ENCODE measurements at regions not wholly inside any gene's neighbourhood (a gene's known extent, or its start where the extent isn't known, plus 50 kb on each side); places are given as distances from the start of the nearest gene placed in this dataset.
"Not testable (repeated sequence)": the region's sequence is repeated elsewhere in the genome, so short reads cannot be mapped to it uniquely, and the experiment has no call there.

DNA sequence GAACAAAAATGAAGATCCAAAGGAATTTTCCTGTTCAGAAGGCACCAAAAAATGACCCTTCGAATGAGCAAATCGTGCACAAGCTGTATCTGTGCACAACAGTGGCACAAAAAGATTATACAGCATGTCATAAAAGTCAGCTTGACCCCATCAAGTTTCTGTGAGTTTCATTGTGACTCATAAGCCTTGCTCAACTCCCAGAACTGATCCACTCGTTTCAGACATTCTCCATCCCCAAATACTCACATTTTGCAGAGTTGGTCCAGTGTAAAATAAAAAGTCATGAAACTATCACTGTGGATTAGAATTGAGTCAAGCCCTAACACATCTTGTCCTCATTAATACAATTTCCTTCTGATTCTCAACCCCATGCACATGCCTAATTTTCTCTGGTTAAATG lies 174.7 kb upstream of the PKN2 start:
- ChIA-PET CTCF (interaction anchor here (1.3 kb wide), 1 partner anchor 19 kb away, joined by 4 read pairs; no protein-coding TSS in a partner anchor), POLR2A (interaction anchor here (0.6 kb wide), 1 partner anchor 25 kb away, joined by 4 read pairs; no protein-coding TSS in a partner anchor)
- Mint-ChIP-seq H3K4me3 (no peak overlapping the region), H3K27me3 (peaks cover 7% of the 10 kb centered on the region), H3K4me1 (no peaks in the 10 kb centered on the region), H3K27ac (no peak overlapping the region), H3K36me3 (ENCODE audit: low read depth) (no peaks in the 10 kb centered on the region), H3K9me3 (ENCODE audit: low read depth) (no peaks in the 10 kb centered on the region)
- DNase-seq (no peak), ATAC-seq (no peak)
- intact Hi-C loops (cut with DNase I, micrococcal nuclease), result no loop called here

DNA sequence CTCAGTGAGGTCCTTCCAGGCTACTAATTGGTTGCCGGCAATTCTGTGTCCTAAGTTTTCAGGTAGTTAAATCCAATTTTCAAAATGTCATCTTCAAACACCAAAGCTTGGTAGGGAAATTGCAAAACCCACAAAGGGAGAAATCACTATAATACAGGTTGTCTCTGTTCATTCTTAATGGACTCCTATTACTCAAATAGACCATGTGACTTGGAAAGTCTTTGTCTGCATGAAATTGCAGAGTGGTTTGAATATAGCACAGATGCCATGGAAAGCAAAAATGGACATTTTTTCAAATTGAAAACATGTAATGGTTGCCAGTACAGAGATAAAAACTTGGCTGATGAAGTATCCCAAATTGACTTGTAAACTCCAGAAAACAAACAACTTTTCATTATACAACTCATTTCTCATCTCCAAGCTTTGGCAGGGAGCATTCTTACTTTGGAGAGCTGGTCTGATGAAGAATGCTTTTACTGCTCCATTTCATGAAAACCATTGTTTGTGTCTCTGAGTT lies 169.5 kb upstream of the PKN2 start:
- no peak for ATAC-seq
- CTCF ChIA-PET, result interaction anchor here (1.5 kb wide), 1 partner anchor 14 kb away, joined by 3 read pairs; no protein-coding TSS in a partner anchor
- POLR2A ChIA-PET, result no interaction called here
- Mint-ChIP-seq H3K4me3 (no peak overlapping the region), H3K27me3 (peaks cover 9% of the 10 kb centered on the region), H3K4me1 (no peaks in the 10 kb centered on the region), H3K36me3 (ENCODE audit: low read depth) (no peaks in the 10 kb centered on the region), H3K27ac (no peak overlapping the region), H3K9me3 (ENCODE audit: low read depth) (no peaks in the 10 kb centered on the region)
- intact Hi-C loops (cut with DNase I, micrococcal nuclease), result no loop called here
- DNase-seq, result no peak

DNA sequence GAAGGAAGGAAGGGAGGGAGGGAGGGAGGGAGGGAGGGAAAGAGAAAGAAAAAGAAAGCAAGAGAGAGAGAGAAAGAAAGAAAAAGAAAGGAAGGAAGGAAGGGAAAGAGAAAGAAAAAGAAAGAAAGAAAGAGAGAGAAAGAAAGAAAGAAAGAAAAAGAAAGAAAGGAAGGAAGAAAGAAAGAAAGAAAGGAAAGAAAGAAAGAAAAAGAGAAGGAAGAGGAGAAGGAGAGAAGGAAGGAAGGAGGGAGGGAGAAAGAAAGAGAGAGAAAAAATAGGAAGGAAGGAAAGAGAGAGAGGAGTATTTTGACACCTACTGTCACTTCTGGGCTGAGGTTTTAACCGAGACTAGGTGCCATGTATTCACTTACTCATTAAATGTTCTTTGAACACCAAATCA lies 166.6 kb upstream of the PKN2 start:
- POLR2A ChIA-PET; ATAC-seq; H3K27me3 Mint-ChIP-seq; DNase-seq; H3K36me3 Mint-ChIP-seq (ENCODE audit: low read depth); intact Hi-C loops (cut with DNase I, micrococcal nuclease); H3K9me3 Mint-ChIP-seq (ENCODE audit: low read depth); CTCF ChIA-PET; H3K27ac Mint-ChIP-seq; H3K4me3 Mint-ChIP-seq; H3K4me1 Mint-ChIP-seq: not testable (repeated sequence)

DNA sequence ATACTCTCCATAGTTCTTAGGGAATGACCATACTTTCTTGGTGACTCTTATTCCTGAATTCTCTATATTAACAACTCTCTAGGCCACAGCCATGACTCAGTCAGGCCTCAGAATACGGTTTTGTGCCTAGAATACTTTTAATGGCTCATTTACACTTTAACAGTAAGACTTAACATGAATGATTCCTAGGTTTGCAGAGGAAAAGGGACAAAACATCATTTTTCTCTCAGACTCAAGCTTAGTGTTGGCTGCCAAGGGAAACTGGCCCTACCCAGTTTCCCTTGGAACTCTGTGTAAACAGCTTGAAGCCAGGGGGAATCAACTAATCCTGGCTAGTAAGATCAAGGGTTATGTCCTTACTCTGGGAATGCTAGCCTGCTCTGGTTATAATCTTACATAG lies 164.9 kb upstream of the PKN2 start:
- ChIA-PET POLR2A (no interaction called here), CTCF (interaction anchor here (0.7 kb wide), 1 partner anchor 343 kb away, joined by 3 read pairs; no protein-coding TSS in a partner anchor)
- H3K4me3 Mint-ChIP-seq, result no peak overlapping the region
- DNase-seq (no peak), ATAC-seq (no peak)
- no peaks in the 10 kb centered on the region for H3K4me1 Mint-ChIP-seq
- peaks cover 6% of the 10 kb centered on the region for H3K27me3 Mint-ChIP-seq
- intact Hi-C loops (cut with DNase I, micrococcal nuclease), result no loop called here
- no peak overlapping the region for H3K27ac Mint-ChIP-seq
- no peaks in the 10 kb centered on the region for H3K9me3 Mint-ChIP-seq (ENCODE audit: low read depth)
- H3K36me3 Mint-ChIP-seq (ENCODE audit: low read depth), result no peaks in the 10 kb centered on the region

DNA sequence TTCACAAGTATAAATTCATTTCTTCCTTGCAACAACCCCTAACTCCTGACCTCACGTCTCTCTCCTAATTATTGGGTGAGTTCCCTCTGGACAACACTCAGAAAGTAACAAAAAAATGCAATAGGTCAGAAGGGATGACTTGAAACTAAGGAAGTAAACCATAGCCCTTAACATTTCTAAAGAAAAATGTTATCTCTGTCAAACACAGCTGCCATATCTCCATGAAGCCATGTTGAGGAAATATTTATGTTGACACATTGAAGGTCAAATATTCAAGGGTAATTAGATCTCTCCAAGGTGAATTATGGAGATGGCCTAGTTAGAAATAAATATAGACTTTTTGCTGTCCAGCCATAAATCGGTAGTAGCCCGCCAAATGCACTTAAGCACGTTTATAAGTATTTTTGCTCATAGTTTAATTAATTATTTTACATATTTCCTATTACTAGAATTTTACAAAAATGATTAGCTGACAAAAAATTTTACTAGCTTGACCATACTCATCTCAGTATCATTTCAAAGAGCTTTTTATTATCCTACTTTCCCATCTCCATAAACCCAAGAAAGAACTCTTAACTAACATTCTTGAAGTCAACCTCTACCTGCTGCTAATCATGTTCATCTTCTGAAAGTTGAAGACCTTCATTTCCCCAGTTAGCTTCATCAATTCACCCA lies 160.1 kb upstream of the PKN2 start:
- no peaks in the 10 kb centered on the region for H3K4me1 Mint-ChIP-seq
- peaks cover 3% of the 10 kb centered on the region for H3K27me3 Mint-ChIP-seq
- POLR2A ChIA-PET, result no interaction called here
- no peaks in the 10 kb centered on the region for H3K36me3 Mint-ChIP-seq (ENCODE audit: low read depth)
- DNase-seq, result no peak
- no peaks in the 10 kb centered on the region for H3K9me3 Mint-ChIP-seq (ENCODE audit: low read depth)
- no peak overlapping the region for H3K4me3 Mint-ChIP-seq
- CTCF ChIA-PET, result interaction anchor here (0.7 kb wide), 1 partner anchor 33 kb away, joined by 3 read pairs; no protein-coding TSS in a partner anchor
- intact Hi-C loops (cut with DNase I, micrococcal nuclease), result no loop called here
- no peak for ATAC-seq
- H3K27ac Mint-ChIP-seq, result no peak overlapping the region

DNA sequence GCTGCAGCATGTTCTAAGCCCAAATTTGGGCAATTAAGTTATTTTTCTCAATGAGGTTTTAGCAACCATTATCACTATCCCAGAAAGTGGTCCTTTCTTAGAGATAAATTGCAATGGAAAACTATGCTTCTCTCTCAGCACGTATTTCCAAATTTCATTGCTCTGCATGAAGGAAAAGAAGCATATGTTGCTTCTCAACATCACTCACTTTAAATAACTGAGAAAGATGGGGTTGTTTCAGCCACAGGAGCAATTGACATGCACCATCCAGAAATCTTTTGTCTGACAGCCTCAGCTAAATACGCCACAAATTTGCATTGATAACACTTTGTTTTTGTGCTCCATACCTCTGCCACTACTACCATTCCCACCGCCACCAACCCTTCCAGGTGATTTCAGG lies 157.6 kb upstream of the PKN2 start:
- Mint-ChIP-seq H3K9me3 (ENCODE audit: low read depth) (no peaks in the 10 kb centered on the region), H3K4me1 (no peaks in the 10 kb centered on the region), H3K4me3 (no peak overlapping the region), H3K36me3 (ENCODE audit: low read depth) (no peaks in the 10 kb centered on the region), H3K27me3 (peaks cover 6% of the 10 kb centered on the region), H3K27ac (no peak overlapping the region)
- POLR2A ChIA-PET, result no interaction called here
- intact Hi-C loops (cut with DNase I, micrococcal nuclease), result no loop called here
- DNase-seq (no peak), ATAC-seq (no peak)
- CTCF ChIA-PET, result no interaction called here

DNA sequence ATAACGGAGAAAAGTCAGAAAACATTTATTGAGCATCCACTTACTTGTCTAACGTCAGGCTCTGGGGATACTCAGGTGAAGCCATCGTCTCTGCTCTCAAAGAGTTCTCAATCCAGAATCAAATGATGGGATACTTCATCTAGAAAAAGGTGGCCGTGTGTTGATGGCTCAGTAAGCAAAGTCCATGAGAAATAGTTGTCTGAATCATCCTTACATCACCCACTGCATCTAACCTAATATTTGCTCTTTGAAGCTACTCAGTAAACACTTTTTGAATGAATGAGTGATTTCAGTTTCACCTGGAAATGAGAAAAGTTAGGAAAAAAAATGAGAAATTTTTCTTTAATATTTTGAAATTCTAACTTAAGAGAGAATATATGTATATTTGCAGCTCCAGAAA lies 155.3 kb upstream of the PKN2 start:
- intact Hi-C loops (cut with DNase I, micrococcal nuclease), result no loop called here
- Mint-ChIP-seq H3K9me3 (ENCODE audit: low read depth) (no peaks in the 10 kb centered on the region), H3K27ac (no peak overlapping the region), H3K36me3 (ENCODE audit: low read depth) (no peaks in the 10 kb centered on the region), H3K4me3 (no peak overlapping the region), H3K4me1 (no peaks in the 10 kb centered on the region), H3K27me3 (peaks cover 4% of the 10 kb centered on the region)
- CTCF ChIA-PET, result interaction anchor here (0.8 to 1.1 kb wide), 2 partner anchors 14 to 323 kb away, joined by 3 read pairs; no protein-coding TSS in a partner anchor
- ATAC-seq, result no peak
- no peak for DNase-seq
- POLR2A ChIA-PET, result no interaction called here

DNA sequence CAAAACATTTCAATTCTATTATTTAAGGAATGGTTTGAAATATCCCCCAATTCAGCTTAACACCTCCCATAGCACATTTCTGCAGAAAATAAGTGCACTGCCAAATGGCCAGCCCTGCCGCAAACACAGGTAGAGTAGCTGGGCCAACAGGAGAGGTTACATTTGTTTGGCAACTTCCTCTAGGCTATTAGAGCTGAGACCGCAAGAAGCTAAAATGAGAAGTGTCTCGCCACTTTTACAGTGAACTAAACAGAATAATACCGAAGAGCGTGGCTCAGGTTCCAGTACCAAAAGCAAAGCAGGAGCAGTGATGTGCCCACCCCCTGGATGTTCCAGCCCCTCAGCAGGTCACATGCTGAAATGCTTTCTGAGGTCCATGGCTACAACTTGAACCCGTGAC lies 154.5 kb upstream of the PKN2 start:
- ATAC-seq, result no peak
- CTCF ChIA-PET, result interaction anchor here (1.1 kb wide), 1 partner anchor 15 kb away, joined by 3 read pairs; no protein-coding TSS in a partner anchor
- no peak overlapping the region for H3K4me3 Mint-ChIP-seq
- intact Hi-C loops (cut with DNase I, micrococcal nuclease), result no loop called here
- no peaks in the 10 kb centered on the region for H3K4me1 Mint-ChIP-seq
- peaks cover 4% of the 10 kb centered on the region for H3K27me3 Mint-ChIP-seq
- no peaks in the 10 kb centered on the region for H3K36me3 Mint-ChIP-seq (ENCODE audit: low read depth)
- H3K27ac Mint-ChIP-seq, result no peak overlapping the region
- no peaks in the 10 kb centered on the region for H3K9me3 Mint-ChIP-seq (ENCODE audit: low read depth)
- DNase-seq, result no peak
- POLR2A ChIA-PET, result no interaction called here

DNA sequence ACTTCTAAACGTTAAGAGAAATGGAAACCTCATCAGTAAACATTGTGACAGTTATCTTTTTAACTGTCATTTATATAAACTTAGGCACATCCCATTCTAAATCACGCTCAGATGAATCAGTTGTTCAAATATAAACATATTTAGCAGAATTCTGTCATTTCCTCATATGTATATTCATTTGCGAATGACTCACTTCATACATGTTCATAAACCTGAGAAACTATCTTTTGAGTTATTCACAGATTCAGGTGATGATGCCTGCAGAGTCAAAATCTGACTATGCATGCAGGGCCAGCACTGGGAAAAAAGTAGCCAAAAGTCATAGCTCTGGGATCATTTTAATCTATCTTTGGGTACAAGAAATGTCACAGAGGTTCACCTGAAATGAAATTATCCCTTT lies 153.8 kb upstream of the PKN2 start:
- ATAC-seq (peak; percentile 30), DNase-seq (no peak)
- ChIA-PET CTCF (no interaction called here), POLR2A (no interaction called here)
- H3K9me3 Mint-ChIP-seq (ENCODE audit: low read depth), result no peaks in the 10 kb centered on the region
- H3K36me3 Mint-ChIP-seq (ENCODE audit: low read depth), result no peaks in the 10 kb centered on the region
- H3K4me1 Mint-ChIP-seq, result no peaks in the 10 kb centered on the region
- intact Hi-C loops (cut with DNase I, micrococcal nuclease), result no loop called here
- no peak overlapping the region for H3K4me3 Mint-ChIP-seq
- H3K27me3 Mint-ChIP-seq, result peaks cover 4% of the 10 kb centered on the region
- no peak overlapping the region for H3K27ac Mint-ChIP-seq

DNA sequence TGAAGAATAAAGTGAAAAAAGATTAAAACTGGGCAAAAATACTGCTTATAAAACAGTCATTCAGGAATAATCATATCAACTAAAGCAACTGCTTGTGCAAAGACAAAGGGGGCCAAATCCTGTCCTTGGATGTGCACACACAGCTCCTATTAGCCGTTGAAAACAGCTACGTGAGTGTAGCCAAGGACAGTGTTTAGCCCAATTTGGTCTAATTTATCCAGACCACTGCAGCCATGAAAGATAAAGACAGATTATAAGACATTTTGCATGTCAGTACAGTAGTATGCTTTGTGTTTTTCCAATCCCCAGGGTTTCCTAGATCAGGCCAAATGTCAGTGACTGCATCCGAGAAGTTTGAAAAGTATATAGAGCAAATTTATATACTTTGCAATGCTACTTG lies 146.3 kb upstream of the PKN2 start:
- intact Hi-C loops (cut with DNase I, micrococcal nuclease), result no loop called here
- no peaks in the 10 kb centered on the region for H3K9me3 Mint-ChIP-seq (ENCODE audit: low read depth)
- H3K27ac Mint-ChIP-seq, result no peak overlapping the region
- no peaks in the 10 kb centered on the region for H3K36me3 Mint-ChIP-seq (ENCODE audit: low read depth)
- peaks cover 8% of the 10 kb centered on the region for H3K27me3 Mint-ChIP-seq
- ChIA-PET POLR2A (no interaction called here), CTCF (no interaction called here)
- ATAC-seq (no peak), DNase-seq (no peak)
- H3K4me1 Mint-ChIP-seq, result no peaks in the 10 kb centered on the region
- H3K4me3 Mint-ChIP-seq, result no peak overlapping the region

DNA sequence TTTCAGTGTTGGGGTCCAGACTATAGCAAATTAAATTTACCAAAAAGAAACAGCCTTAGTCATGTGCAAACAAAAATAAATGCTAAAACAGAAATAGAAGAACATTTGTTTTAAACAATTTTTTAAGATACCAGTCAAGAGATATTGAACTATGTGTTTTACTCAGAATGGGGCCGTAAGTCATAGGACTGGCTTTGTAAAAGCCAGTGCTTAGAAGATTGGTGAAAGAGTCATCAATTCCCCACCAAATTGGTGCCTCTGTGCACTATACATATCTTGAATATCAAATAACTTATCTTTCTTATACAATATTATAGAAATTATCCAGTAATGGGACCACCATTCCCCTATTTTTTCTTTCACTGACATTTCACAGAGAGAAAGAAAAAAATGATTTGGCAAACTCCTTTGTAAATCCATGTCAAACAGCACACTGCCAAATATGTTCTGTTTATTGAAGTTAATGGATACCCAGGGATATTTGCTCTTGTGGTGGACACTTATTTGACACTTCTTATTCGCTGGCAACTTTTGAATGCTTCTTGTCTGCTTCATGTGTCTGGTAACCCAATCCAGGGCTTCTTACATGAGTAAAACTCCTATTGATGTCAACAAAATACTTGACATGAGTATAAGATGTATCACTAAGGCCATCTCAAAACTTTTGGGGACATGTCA lies 145.7 kb upstream of the PKN2 start:
- H3K4me3 Mint-ChIP-seq, result no peak overlapping the region
- no peaks in the 10 kb centered on the region for H3K4me1 Mint-ChIP-seq
- H3K27me3 Mint-ChIP-seq, result peaks cover 8% of the 10 kb centered on the region
- ChIA-PET POLR2A (no interaction called here), CTCF (no interaction called here)
- intact Hi-C loops (cut with DNase I, micrococcal nuclease), result no loop called here
- ATAC-seq, result no peak
- DNase-seq, result no peak
- H3K27ac Mint-ChIP-seq, result no peak overlapping the region
- no peaks in the 10 kb centered on the region for H3K9me3 Mint-ChIP-seq (ENCODE audit: low read depth)
- no peaks in the 10 kb centered on the region for H3K36me3 Mint-ChIP-seq (ENCODE audit: low read depth)

DNA sequence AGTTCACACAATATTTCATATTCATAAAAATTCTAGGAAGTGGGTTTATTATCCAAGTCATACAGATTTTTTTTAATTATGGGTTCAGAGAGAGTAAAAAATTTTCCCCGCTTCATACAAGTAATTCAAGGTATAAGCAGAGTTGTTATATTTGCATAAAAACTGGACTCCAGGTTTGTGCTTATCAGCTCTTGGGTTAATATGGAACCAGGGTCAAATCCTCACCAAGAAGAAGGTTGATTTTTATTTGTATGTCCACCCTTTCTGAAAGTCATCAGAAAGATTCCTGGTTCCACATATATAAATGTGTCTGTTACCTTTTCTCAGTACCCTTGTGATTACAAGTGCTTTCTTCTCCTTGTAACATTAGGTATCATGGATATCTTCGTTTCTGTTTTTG lies 143.8 kb upstream of the PKN2 start:
- Mint-ChIP-seq H3K27me3 (peaks cover 11% of the 10 kb centered on the region), H3K9me3 (ENCODE audit: low read depth) (no peaks in the 10 kb centered on the region), H3K36me3 (ENCODE audit: low read depth) (no peaks in the 10 kb centered on the region), H3K4me3 (no peak overlapping the region), H3K4me1 (no peaks in the 10 kb centered on the region), H3K27ac (no peak overlapping the region)
- ChIA-PET CTCF (interaction anchor here (0.7 kb wide), 1 partner anchor 356 kb away, joined by 4 read pairs; no protein-coding TSS in a partner anchor), POLR2A (no interaction called here)
- intact Hi-C loops (cut with DNase I, micrococcal nuclease), result no loop called here
- ATAC-seq (no peak), DNase-seq (no peak)

Data from activated CD4-positive, alpha-beta T cell treated with anti-CD3 and anti-CD28 coated beads for 36 hours (primary cell).